ENCODE measurements at regions not wholly inside any gene's neighbourhood (a gene's known extent, or its start where the extent isn't known, plus 50 kb on each side); places are given as distances from the start of the nearest gene placed in this dataset.

GRCh38 chr15:46280762-46281542, 646.1 kb downstream of the SQOR start:
- peak in 3 of 4 donors; percentile 50 to 65 (median 53) for DNase-seq

GRCh38 chr15:46293550-46293949, 658.7 kb downstream of the SQOR start:
- H3K4me3 ChIP-seq = no peak overlapping the region
- no peaks in the 10 kb centered on the region for H3K9me3 ChIP-seq
- peaks cover 6% of the 10 kb centered on the region for H3K4me1 ChIP-seq
- 78 to 91% methylated on average over 3 of the region's 3 CpGs for WGBS, 2 donors
- no peaks in the 10 kb centered on the region for H3K27me3 ChIP-seq
- ATAC-seq (no peak), DNase-seq (no peak)
- no peak for TF ChIP-seq POLR2A (IDR thresholded peaks at IDR 0.05)
- no peak for TF ChIP-seq CTCF (IDR thresholded peaks at IDR 0.05)
- intact Hi-C loops (cut with DNase I) = no loop called here
- H3K27ac ChIP-seq = no peak overlapping the region
- no peaks in the 10 kb centered on the region for H3K36me3 ChIP-seq (replicated peaks in 1 of 2; ENCODE audit: insufficient read depth in 1 of 2, low read depth in 2 of 2)

More at GRCh38 chr15:46280762-46281542, 646.1 kb downstream of the SQOR start:
- TF ChIP-seq POLR2A (IDR thresholded peaks at IDR 0.05) = no peak
- peak in 6 of 7 experiments; percentile 11 to 71 (median 40) for TF ChIP-seq CTCF (IDR thresholded peaks at IDR 0.05)
- intact Hi-C loops (cut with DNase I) = no loop called here
- H3K4me1 ChIP-seq = peaks cover 23% of the 10 kb centered on the region
- no peaks in the 10 kb centered on the region for H3K36me3 ChIP-seq (replicated peaks in 1 of 2; ENCODE audit: insufficient read depth in 1 of 2, low read depth in 2 of 2)
- 51 to 53% methylated on average over 4 of the region's 4 CpGs for WGBS, 2 donors
- no peak for ATAC-seq
- no peak overlapping the region for H3K27ac ChIP-seq
- H3K27me3 ChIP-seq = no peaks in the 10 kb centered on the region
- H3K4me3 ChIP-seq = no peak overlapping the region
- no peaks in the 10 kb centered on the region for H3K9me3 ChIP-seq

GRCh38 chr15:46296002-46296401, 661.2 kb downstream of the SQOR start:
- H3K27me3 ChIP-seq = no peaks in the 10 kb centered on the region
- TF ChIP-seq CTCF (IDR thresholded peaks at IDR 0.05) (no peak), POLR2A (IDR thresholded peaks at IDR 0.05) (no peak)
- DNase-seq = no peak
- no peaks in the 10 kb centered on the region for H3K9me3 ChIP-seq
- H3K36me3 ChIP-seq (replicated peaks in 1 of 2; ENCODE audit: insufficient read depth in 1 of 2, low read depth in 2 of 2) = no peaks in the 10 kb centered on the region
- H3K4me1 ChIP-seq = peaks cover 6% of the 10 kb centered on the region
- intact Hi-C loops (cut with DNase I) = no loop called here
- ATAC-seq = no peak
- H3K27ac ChIP-seq = no peak overlapping the region
- H3K4me3 ChIP-seq = no peak overlapping the region
- WGBS, 2 donors = 75 to 82% methylated on average over 8 of the region's 8 CpGs

GRCh38 chr15:46296797-46297196, 662.0 kb downstream of the SQOR start:
- Histone ChIP-seq H3K4me3 (no peak overlapping the region), H3K36me3 (replicated peaks in 1 of 2; ENCODE audit: insufficient read depth in 1 of 2, low read depth in 2 of 2) (no peaks in the 10 kb centered on the region), H3K9me3 (no peaks in the 10 kb centered on the region), H3K27ac (no peak overlapping the region), H3K4me1 (peaks cover 3% of the 10 kb centered on the region), H3K27me3 (no peaks in the 10 kb centered on the region)
- intact Hi-C loops (cut with DNase I) = no loop called here
- WGBS, 2 donors = 85 to 86% methylated on average over 2 of the region's 2 CpGs
- ATAC-seq (no peak), DNase-seq (no peak)
- TF ChIP-seq CTCF (IDR thresholded peaks at IDR 0.05) (no peak), POLR2A (IDR thresholded peaks at IDR 0.05) (no peak)

GRCh38 chr15:46297766-46298165, 662.9 kb downstream of the SQOR start:
- intact Hi-C loops (cut with DNase I) = no loop called here
- H3K36me3 ChIP-seq (replicated peaks in 1 of 2; ENCODE audit: insufficient read depth in 1 of 2, low read depth in 2 of 2) = no peaks in the 10 kb centered on the region

More at GRCh38 chr15:46297766-46298165, 662.9 kb downstream of the SQOR start:
- DNase-seq = no peak
- WGBS, 2 donors = 62 to 74% methylated on average over 3 of the region's 3 CpGs
- H3K27ac ChIP-seq = no peak overlapping the region
- no peaks in the 10 kb centered on the region for H3K9me3 ChIP-seq
- TF ChIP-seq POLR2A (IDR thresholded peaks at IDR 0.05) (no peak), CTCF (IDR thresholded peaks at IDR 0.05) (no peak)
- H3K4me3 ChIP-seq = no peak overlapping the region
- no peaks in the 10 kb centered on the region for H3K4me1 ChIP-seq
- ATAC-seq = no peak
- no peaks in the 10 kb centered on the region for H3K27me3 ChIP-seq

All from body of pancreas (tissue), 4 donors.